Erythroblast (primary cell): ENCODE measurements at regions not wholly inside any gene's neighbourhood (a gene's known extent, or its start where the extent isn't known, plus 50 kb on each side); places are given as distances from the start of the nearest gene placed in this dataset.

Source experiments
- GATA1 ChIP-seq: IDR thresholded peaks from 2 replicates; pipeline ENCODE4 v1.6.1; 2011; ENCODE audit warnings: low read depth, mild to moderate bottlenecking, control low read depth, low read length, moderate library complexity
- POLR2A ChIP-seq: IDR thresholded peaks from 2 replicates; pipeline ENCODE4 v1.6.1; 2011; ENCODE audit warnings: mild to moderate bottlenecking, low read length

- TF ChIP-seq POLR2A (no peak), GATA1 (no peak)
Measured at GRCh38 chr12:65638324-65638723, 186.0 kb upstream of the HMGA2 start.
